Ovary (tissue), 7 donors: ENCODE measurements at regions not wholly inside any gene's neighbourhood (a gene's known extent, or its start where the extent isn't known, plus 50 kb on each side); places are given as distances from the start of the nearest gene placed in this dataset.

Experiments used
- DNase-seq, 5 donors: peaks; one replicate each; pipeline ENCODE4 v3.0.0-alpha.2; 2019 to 2020
- H3K27ac ChIP-seq, 2 donors: fragments of 200-600 bp; one replicate each; pipeline versions ENCODE4 v1.5.1 to v1.8.0; 2019 to 2022
- H3K27me3 ChIP-seq: fragments of 200-600 bp; one replicate; pipeline ENCODE4 v1.8.0; 2022
- H3K36me3 ChIP-seq: fragments of 200-600 bp; sonication (generic); one replicate; pipeline ENCODE4 v1.5.1; 2019
- H3K4me1 ChIP-seq: one replicate; pipeline ENCODE4 v1.8.1; 2013; ENCODE audit warnings: mild to moderate bottlenecking, moderate library complexity; ENCODE audit not compliant: insufficient read depth
- H3K4me3 ChIP-seq: fragments of 200-600 bp; sonication (generic); one replicate; pipeline ENCODE4 v1.5.1; 2017
- H3K9me3 ChIP-seq, 2 donors: fragments of 200-600 bp in 1 of 2; sonication (generic) in 1 of 2; one replicate each; pipeline versions ENCODE4 v1.5.1 to v1.8.1; 2013 to 2019; ENCODE audit warnings: mild to moderate bottlenecking in 1 of 2, moderate library complexity in 1 of 2
- CTCF ChIP-seq, 3 donors: fragments of 450-650 bp in 2 of 3; fragments of 200-600 bp in 1 of 3; IDR thresholded peaks; one replicate each; pipeline versions ENCODE4 v1.5.1 to v1.8.0; 2016 to 2022; ENCODE audit warnings: antibody characterized with exemption in 3 of 3, mild to moderate bottlenecking in 1 of 3
- EP300 ChIP-seq: sonication (generic); formaldehyde crosslinking; IDR thresholded peaks from one replicate; pipeline ENCODE4 v1.6.1; 2017; ENCODE audit warnings: antibody characterized with exemption
- POLR2A ChIP-seq: fragments of 450-650 bp; IDR thresholded peaks from one replicate; pipeline ENCODE4 v1.6.1; 2017; ENCODE audit warnings: antibody characterized with exemption, mild to moderate bottlenecking, moderate library complexity
- WGBS, 3 donors: extraction: QIAGEN DNeasy Blood & Tissue Kit in 1 of 3; methylation state at CpG; one replicate each; pipeline versions ENCODE4 v1.1.5 to v1.1.7; 2013 to 2017; 5-methylcytosine and 5-hydroxymethylcytosine counted together
- intact Hi-C, 4 donors: fragments of 100-400 bp; cut with DNase I; formaldehyde crosslinking; loops; one replicate each; pipeline versions ENCODE4 v1.11.0 to v1.15.1; 2022 to 2023
- donor health status: DM: no; HTN: no; CAD: no; lungs with moderate emphysema.
- donor health status: DM: no; HTN: no; CAD: no.
- donor health status: Bipolar disorder and iron deficiency.
- donor health status: DM: no; HTN: no; CAD: no.
- donor health status: DM: yes; HTN: yes; CAD: no.

GRCh38 chr9:85392260-85392659, 349.5 kb downstream of the AGTPBP1 start:
- no peaks in the 10 kb centered on the region for H3K4me1 ChIP-seq
- no peaks in the 10 kb centered on the region for H3K27me3 ChIP-seq
- 4 to 15% (median 6%) methylated on average over 5 of the region's 5 CpGs for whole genome bisulfite sequencing, 3 donors
- H3K9me3 ChIP-seq, result no peaks in the 10 kb centered on the region
- H3K27ac ChIP-seq, result no peak overlapping the region
- no peak for TF ChIP-seq POLR2A
- no peak for TF ChIP-seq EP300
- H3K36me3 ChIP-seq, result no peaks in the 10 kb centered on the region
- no peak for DNase-seq
- intact Hi-C loops, result no loop called here
- no peak overlapping the region for H3K4me3 ChIP-seq

GRCh38 chr9:85377731-85378289, 363.9 kb downstream of the AGTPBP1 start:
- no peaks in the 10 kb centered on the region for H3K9me3 ChIP-seq
- WGBS, 3 donors, result 59 to 65% (median 60%) methylated on average over 2 of the region's 2 CpGs
- TF ChIP-seq CTCF (IDR thresholded peaks at IDR 0.05) (no peak), EP300 (no peak), POLR2A (no peak)
- no peaks in the 10 kb centered on the region for H3K36me3 ChIP-seq
- no peak overlapping the region for H3K27ac ChIP-seq
- intact Hi-C loops, result no loop called here
- no peak overlapping the region for H3K4me3 ChIP-seq
- no peaks in the 10 kb centered on the region for H3K4me1 ChIP-seq
- no peak for DNase-seq
- no peaks in the 10 kb centered on the region for H3K27me3 ChIP-seq

GRCh38 chr9:85368781-85369180, 373.0 kb downstream of the AGTPBP1 start:
- H3K4me3 ChIP-seq, result no peak overlapping the region
- H3K4me1 ChIP-seq, result no peaks in the 10 kb centered on the region
- no peak for TF ChIP-seq CTCF (IDR thresholded peaks at IDR 0.05)
- TF ChIP-seq EP300, result no peak
- no peak for TF ChIP-seq POLR2A
- H3K27ac ChIP-seq, result no peak overlapping the region
- intact Hi-C loops, result no loop called here
- no peak for DNase-seq
- no peaks in the 10 kb centered on the region for H3K9me3 ChIP-seq
- 80 to 92% (median 86%) methylated on average over 1 of the region's 1 CpG for WGBS, 3 donors
- no peaks in the 10 kb centered on the region for H3K27me3 ChIP-seq
- no peaks in the 10 kb centered on the region for H3K36me3 ChIP-seq

GRCh38 chr9:85359161-85359560, 382.6 kb downstream of the AGTPBP1 start:
- Histone ChIP-seq H3K4me1 (no peaks in the 10 kb centered on the region), H3K9me3 (no peaks in the 10 kb centered on the region), H3K36me3 (no peaks in the 10 kb centered on the region), H3K27me3 (no peaks in the 10 kb centered on the region), H3K4me3 (no peak overlapping the region), H3K27ac (no peak overlapping the region)
- 85 to 93% (median 86%) methylated on average over 5 of the region's 5 CpGs for WGBS, 3 donors
- intact Hi-C loops, result no loop called here
- DNase-seq, result no peak
- TF ChIP-seq POLR2A (no peak), CTCF (IDR thresholded peaks at IDR 0.05) (no peak), EP300 (no peak)

- Histone ChIP-seq H3K27me3 (no peaks in the 10 kb centered on the region), H3K4me1 (no peaks in the 10 kb centered on the region), H3K4me3 (no peak overlapping the region), H3K9me3 (no peaks in the 10 kb centered on the region), H3K36me3 (no peaks in the 10 kb centered on the region), H3K27ac (no peak overlapping the region)
- intact Hi-C loops, result no loop called here
- DNase-seq, result no peak
- WGBS, 3 donors, result 76 to 92% (median 92%) methylated on average over 6 of the region's 6 CpGs
- TF ChIP-seq EP300, result no peak
- no peak for TF ChIP-seq CTCF (IDR thresholded peaks at IDR 0.05)
- TF ChIP-seq POLR2A, result no peak
Observed at GRCh38 chr9:85349046-85349445, 392.7 kb downstream of the AGTPBP1 start.
